GM18505 (cell line): ENCODE measurements at regions not wholly inside any gene's neighbourhood (a gene's known extent, or its start where the extent isn't known, plus 50 kb on each side); places are given as distances from the start of the nearest gene placed in this dataset.
A peak's percentile ranks its signal among the peaks of the same experiment; 100 is the strongest.

Source experiments
- ATAC-seq: cut with Tn5 transposase; IDR thresholded peaks from one replicate; pipeline ENCODE4 v1.9.1; 2021; ENCODE audit not compliant: unreplicated experiment
- POLR2A ChIP-seq: IDR thresholded peaks from 4 replicates; pipeline ENCODE4 v1.6.1; 2011; ENCODE audit warnings: borderline replicate concordance; ENCODE audit not compliant: insufficient read depth, insufficient read length; ENCODE audit errors: extremely low read depth

DNA sequence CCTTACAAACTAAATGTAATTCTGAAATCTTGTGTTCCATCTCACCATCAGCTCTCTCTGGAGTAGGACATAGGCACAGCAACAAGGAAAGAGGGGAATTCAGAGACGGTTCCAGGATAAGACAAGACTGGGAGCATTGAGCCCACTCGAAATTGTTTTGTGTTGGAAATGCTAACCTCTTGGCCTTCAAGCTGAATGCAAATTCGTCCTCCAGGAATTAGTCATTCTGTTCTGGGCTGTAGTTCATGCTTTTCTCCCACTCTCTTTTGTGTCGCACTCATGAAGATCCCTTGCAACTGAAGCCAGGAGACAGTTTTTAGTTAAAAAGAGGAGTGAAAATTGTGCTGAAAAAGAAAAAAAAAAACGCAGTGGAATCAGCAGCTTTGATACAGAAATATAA is 121.7 kb upstream of the SEMA6A start:
- no peak for TF ChIP-seq POLR2A
- no peak for ATAC-seq

DNA sequence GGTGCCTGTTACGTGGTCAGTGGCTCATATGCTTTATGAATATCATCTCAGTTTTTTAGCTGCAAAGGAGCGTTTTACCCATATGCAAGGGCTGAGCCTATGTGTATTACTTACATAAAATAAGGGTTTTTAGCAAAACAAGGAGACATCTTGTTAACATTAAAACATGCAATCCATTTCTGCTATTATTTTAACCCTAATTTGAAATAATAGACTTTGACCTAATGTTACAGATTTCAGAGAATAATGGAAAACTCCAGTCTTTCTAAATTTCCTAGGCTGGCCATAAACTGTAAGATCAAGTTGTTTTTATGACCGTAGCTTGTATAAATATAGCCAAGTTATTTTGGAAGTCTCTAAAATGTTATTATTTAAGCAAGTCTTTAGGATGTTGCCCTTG is 121.1 kb upstream of the SEMA6A start:
- TF ChIP-seq POLR2A: no peak
- no peak for ATAC-seq

DNA sequence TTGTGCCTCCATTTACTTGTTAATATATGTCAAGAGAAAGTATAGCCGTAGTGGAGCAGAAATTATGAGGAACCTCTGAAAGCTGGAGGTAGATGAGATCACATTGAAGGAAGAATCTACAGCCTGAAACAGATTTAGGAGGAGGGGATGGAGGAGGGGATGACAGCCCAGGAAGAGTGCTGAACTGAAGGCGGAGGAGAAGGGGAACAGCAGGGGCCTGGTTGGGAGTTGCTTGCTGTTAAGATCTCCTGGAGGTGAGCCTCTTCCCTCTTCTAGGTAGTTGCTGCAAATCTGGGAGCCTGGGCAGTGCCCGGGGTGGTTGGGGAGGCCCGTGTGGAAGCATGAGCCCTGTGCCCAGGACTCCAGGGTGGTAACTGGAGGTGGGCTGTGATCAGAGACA is 111.8 kb upstream of the SEMA6A start:
- no peak for TF ChIP-seq POLR2A

DNA sequence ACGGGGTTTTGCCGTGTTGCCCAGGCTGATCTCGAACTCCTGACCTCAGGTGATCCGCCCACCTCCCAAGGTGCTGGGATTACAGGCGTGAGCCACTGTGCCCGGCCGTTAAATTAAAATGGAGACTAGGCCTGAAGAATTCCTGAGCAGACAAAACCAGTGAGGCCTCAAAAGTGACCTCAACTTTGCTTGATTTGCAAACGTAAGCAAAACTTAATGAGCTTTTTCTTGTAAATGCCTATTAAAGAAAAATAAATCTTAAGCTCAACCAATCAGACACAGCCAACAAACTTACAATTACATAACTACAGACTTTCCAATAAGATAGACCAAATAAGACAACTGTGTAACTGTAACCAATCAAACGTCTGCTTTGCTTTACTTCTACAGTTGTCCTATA is 111.3 kb upstream of the SEMA6A start:
- no peak for ATAC-seq
- TF ChIP-seq POLR2A: no peak

More for the DNA sequence above, 111.8 kb upstream of the SEMA6A start:
- no peak for ATAC-seq

- no peak for ATAC-seq
- TF ChIP-seq POLR2A: no peak
Observed at GRCh38 chr5:116685069-116685468, 110.4 kb upstream of the SEMA6A start.

GRCh38 chr5:116681334-116682013 is 106.9 kb upstream of the SEMA6A start:
- TF ChIP-seq POLR2A: no peak
- peak; percentile 96 for ATAC-seq

DNA sequence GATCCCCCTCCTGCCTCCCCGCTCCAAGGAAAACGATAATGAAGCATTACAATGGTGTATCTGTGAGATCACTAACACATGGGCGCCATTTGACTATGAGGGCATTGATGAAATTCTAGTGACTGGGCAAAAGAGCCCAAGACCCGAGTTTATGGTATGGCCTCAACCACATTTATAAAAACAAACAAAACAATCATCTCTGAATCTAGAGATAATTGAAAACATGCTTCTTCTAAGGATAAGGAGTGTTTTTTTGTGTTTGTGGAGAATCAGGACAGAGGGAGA is 100.9 kb upstream of the SEMA6A start:
- no peak for ATAC-seq
- TF ChIP-seq POLR2A: no peak

DNA sequence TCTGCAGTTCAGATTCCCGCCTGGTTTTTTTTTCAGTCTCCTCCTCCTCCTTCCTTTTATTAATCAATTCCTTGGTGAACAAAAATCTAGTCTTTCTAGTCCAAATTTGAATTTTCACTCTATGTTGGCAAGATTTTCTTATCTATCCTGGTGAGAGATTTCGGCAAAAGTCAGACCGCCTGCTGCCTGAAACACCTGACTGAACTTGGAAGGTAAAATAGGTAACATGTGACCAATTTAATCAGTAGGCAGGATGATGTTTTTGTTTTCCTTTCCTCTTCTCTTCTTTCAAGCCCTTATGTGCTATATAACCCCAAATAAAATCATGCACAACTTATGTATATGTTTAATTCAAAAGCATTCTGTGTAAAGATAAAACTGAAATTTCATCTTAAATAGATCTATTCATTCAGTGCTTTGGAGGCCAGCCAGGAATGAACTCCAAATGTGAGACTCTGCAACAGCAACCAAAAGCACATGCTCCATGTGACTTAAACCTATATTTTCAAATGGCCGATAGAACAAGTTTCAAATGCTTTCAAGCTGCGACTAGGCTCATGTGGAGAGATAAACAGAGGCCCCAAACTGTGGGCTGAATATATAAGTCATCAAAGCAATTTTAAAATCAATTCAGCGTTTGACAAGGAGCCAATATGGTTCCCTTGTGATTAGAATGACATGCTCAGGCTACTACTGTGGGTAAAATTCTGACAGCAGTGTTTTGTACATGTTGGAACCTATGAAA is 100.4 kb upstream of the SEMA6A start:
- TF ChIP-seq POLR2A: no peak
- no peak for ATAC-seq

- ATAC-seq: no peak
- no peak for TF ChIP-seq POLR2A
Observed at GRCh38 chr5:116673453-116673852, 98.8 kb upstream of the SEMA6A start.

DNA sequence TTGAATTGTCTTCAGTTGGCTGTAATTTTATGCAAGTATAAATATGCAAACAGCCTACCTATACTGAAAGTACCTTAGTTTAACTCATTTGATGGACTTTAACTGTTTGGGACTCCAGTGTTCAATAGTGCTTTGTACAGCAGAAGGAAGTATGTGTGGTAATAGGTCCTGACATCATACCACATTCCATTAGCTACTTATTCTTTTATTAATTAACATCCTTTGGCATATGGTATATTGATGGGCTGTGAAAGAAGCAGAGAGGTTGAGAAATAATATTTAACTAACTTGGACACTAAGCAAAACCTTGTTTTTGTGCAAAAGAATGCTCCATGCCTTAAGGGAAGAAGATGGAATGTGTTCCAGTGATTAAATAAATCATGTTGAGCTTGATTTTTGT is 97.6 kb upstream of the SEMA6A start:
- no peak for ATAC-seq
- no peak for TF ChIP-seq POLR2A

GRCh38 chr5:116671211-116671736 is 96.7 kb upstream of the SEMA6A start:
- TF ChIP-seq POLR2A: no peak
- peak; percentile 96 for ATAC-seq

DNA sequence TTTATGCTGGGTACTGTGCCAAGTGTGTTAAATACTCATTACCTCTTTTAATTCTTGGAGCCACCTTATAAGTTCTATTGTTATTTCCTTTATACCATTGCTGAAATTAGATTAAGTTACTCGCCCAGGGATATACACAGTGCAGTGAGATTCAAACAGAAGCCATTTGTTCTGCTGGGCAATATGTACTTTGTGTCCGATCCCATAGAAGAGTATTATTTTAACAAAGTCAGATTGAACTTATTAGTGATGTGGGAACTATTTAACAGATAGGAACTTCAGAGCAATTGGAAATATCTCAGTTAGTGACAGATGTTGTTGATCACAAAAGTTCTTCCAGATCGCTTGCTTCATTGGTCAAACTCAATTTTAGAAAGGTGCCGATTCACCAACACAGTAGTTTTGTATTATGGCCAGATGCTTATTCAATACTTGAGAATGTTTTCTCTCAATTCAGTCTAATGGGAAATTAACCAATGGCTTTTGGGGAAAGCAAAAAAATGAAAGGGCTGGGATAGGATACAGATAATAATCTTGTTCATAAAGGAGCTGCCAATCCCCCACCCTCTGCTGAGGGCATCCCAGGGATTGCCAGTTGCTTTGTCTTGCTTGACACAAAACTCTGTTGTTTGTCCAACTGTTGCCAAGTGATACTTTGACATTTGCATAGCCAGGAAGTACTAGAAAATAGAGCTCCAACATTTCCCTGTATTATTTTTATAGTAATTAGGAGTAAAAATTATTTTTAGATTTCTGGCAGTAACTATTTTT is 94.8 kb upstream of the SEMA6A start:
- ATAC-seq: no peak
- TF ChIP-seq POLR2A: no peak

DNA sequence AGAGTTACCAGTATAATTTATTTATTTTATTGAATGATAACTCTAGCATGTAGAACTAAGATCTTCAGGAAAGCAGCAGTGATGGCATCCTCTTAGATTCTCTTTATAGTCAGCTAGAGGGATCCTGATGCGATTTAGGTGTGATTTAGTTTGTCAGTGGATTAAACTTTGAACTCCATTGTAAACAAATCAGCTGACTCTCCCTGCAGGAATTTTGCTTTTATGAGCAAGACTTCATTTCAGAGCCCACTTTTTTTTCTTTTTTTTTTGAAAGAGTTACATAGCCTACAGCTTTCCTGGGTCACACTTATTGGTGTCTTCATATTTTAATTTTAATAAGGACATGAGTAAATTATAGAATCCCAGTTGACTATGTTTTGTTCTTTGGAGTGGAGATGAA is 93.8 kb upstream of the SEMA6A start:
- no peak for ATAC-seq
- TF ChIP-seq POLR2A: no peak
